RWPE1 (cell line): ENCODE measurements at regions not wholly inside any gene's neighbourhood (a gene's known extent, or its start where the extent isn't known, plus 50 kb on each side); places are given as distances from the start of the nearest gene placed in this dataset.

Experiments
- CTCF ChIA-PET: fragments of 350-600 bp; sonication (Branson Sonifier 250); formaldehyde crosslinking; extraction: SDS; loops from one replicate; lab custom pipeline; 2021; lab: Yijun Ruan, JAX
- POLR2A ChIA-PET: fragments of 400-600 bp; formaldehyde crosslinking; extraction: SDS; loops from one replicate; lab custom pipeline; 2020; ENCODE audit warnings: antibody characterized with exemption; ENCODE audit not compliant: low non-redundant PET; lab: Yijun Ruan, JAX
- DNase-seq: peaks from one replicate; pipeline ENCODE4 v3.0.0; 2012; ENCODE audit warnings: low spot score
- H3K27ac ChIP-seq: fragments of 450-650 bp; 2 replicates; pipeline ENCODE4 v1.5.1; 2017
- TF ChIP-seq, protein P1 (sequence below): fragments of 450-650 bp; conservative IDR thresholded peaks from 2 replicates; pipeline ENCODE4 v1.5.1; 2017; ENCODE audit warnings: low read depth, mild to moderate bottlenecking

DNA sequence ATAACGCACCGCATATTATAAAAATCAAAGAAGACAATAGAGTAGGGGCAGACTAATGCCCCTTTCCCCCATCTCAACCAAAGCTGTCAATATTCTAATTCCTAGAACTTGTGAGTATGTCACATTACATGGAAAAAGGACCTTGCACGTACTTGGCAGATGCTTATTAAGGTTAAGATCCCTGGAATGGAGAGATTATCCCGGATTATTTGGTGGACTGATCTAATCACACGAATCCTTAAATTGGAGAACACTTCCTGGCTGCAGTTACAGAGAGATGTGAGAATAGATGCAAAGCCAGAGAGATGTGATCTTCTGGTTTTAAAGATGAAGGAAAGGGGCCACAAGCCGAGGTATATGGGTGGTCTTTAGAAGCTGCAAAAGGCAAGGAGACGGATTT lies 548.7 kb downstream of the SPRY1 start:
- POLR2A ChIA-PET, result no interaction called here
- CTCF ChIA-PET, result no interaction called here
- no peak for DNase-seq
- no peak overlapping the region for H3K27ac ChIP-seq
- TF ChIP-seq, protein P1, sequence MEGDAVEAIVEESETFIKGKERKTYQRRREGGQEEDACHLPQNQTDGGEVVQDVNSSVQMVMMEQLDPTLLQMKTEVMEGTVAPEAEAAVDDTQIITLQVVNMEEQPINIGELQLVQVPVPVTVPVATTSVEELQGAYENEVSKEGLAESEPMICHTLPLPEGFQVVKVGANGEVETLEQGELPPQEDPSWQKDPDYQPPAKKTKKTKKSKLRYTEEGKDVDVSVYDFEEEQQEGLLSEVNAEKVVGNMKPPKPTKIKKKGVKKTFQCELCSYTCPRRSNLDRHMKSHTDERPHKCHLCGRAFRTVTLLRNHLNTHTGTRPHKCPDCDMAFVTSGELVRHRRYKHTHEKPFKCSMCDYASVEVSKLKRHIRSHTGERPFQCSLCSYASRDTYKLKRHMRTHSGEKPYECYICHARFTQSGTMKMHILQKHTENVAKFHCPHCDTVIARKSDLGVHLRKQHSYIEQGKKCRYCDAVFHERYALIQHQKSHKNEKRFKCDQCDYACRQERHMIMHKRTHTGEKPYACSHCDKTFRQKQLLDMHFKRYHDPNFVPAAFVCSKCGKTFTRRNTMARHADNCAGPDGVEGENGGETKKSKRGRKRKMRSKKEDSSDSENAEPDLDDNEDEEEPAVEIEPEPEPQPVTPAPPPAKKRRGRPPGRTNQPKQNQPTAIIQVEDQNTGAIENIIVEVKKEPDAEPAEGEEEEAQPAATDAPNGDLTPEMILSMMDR, result no peak

DNA sequence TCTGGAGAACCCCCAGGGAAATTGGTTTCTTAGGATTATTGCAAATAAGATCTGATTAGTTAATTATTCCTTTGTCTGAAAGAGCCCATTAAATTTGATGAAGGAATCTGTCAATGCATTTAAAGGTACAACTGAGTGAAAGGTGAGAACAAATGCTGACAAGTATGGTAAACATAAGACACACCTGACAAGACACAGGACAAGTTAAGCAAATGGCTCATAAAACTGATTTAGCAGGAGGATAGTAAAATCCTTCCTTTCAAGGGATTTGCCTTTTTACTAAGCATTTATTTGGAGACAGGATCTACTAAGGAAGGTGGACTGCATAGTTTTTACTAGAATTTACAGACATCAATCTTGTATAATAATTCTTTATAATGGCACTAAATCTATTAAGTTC lies 553.9 kb downstream of the SPRY1 start:
- no peak for DNase-seq
- CTCF ChIA-PET, result no interaction called here
- POLR2A ChIA-PET, result no interaction called here
- TF ChIP-seq, protein P1, result no peak
- no peak overlapping the region for H3K27ac ChIP-seq

DNA sequence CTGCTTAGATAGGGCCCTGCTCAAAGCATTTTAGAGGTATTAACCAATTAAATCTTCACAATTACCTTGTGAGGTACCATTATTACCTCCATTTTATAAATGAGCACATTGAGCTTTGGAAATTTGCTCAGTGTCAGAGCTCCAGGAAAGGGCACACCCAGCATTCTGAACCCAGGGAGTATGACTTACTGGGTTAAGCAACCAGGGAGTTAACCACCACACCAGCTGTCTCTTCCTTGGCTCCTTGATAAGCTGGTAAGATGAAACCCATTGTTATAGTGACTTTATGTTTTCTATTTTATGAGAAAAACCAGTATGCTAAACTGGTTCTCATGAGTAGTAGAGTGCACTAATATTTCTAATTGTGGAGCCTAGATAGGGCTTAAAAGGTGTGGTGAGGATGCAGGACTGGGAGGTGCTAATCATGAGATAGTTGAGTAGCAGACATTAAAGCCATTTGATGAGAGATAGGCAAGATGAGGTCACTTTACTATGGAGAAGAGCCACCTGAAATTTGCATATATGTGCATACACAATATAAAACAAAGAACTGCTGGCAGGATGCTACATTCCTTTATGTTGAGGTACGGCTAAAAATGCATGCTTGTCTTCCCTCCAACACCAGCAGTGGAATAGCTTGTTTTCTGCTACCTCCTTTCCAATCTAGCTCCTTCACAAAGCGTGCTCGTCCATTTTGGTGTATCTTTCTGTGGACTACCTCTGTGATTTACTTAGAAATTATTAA lies 556.1 kb downstream of the SPRY1 start:
- TF ChIP-seq, protein P1, result no peak
- DNase-seq, result no peak
- ChIA-PET POLR2A (no interaction called here), CTCF (no interaction called here)
- H3K27ac ChIP-seq, result no peak overlapping the region

DNA sequence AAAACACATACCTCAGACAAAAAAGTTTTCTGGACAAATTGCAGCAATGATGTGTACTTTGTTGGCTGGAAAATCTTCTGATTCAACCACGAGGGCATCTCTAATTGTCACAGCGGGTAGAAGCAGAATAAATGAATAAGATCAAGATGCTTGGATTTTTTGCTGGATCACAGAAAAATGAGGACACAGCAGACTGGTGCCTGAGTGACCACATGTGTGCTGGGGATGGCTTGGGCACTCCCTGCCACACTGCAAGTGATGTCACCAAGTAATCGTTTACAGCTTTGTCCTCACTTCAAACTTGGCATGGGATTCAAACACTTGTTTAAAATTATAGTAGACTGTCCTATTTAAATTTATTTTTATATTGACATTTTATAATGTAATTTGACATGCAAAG lies 557.0 kb downstream of the SPRY1 start:
- H3K27ac ChIP-seq, result no peak overlapping the region
- TF ChIP-seq, protein P1, result no peak
- DNase-seq, result no peak
- CTCF ChIA-PET, result no interaction called here
- POLR2A ChIA-PET, result no interaction called here

DNA sequence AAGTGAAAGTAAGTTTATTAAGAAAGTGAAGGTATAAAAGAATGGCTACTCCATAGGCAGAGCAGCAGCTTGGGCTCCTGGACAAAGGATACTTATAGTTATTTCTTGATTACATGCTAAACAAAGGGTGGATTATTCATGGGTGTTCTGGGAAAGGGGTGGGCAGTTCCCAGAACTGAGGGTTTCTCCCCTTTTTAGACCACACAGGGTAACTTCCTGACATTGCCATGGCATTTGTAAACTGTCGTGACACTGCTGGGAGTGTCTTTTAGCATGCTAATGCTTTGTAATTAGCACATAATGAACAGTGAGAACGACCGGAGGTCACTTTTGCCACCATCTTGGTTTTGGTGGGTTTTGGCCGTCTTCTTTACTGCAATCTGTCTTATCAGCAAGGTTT lies 557.6 kb downstream of the SPRY1 start:
- CTCF ChIA-PET, result no interaction called here
- no peak for DNase-seq
- H3K27ac ChIP-seq, result no peak overlapping the region
- POLR2A ChIA-PET, result no interaction called here
- TF ChIP-seq, protein P1, result no peak

DNA sequence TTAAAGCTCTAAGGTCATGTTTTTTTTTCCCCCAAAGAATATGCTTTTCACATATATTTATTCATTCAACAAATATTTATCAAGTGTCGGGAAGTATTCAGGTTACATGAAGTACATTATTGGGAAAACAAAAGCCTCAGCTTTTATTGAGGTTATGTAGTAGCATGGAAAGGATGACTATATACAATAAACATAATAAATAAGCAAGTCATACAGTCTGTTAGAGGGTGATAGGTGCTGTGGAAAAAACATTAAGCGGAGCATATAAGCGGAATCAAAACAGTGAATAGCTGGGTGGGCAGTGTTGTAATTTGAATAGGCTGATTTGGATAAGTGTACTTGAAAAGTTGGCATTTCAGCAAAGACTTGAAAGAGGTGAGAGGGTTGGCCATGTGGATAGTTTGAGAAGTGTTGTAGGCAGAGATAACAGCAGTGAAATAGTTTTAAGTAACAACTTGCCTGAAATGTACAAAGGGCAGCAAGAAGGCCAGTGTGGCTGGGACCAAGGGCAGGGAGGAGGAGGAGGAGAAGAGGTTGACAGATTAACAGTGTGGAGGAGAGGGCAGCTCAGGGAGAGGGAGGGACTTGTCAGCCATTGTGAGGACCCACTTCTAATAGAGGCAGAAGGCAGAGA lies 558.7 kb downstream of the SPRY1 start:
- no peak overlapping the region for H3K27ac ChIP-seq
- no peak for DNase-seq
- ChIA-PET CTCF (no interaction called here), POLR2A (no interaction called here)
- TF ChIP-seq, protein P1, result no peak
